Prostate gland (tissue), 2 donors: ENCODE measurements at regions not wholly inside any gene's neighbourhood (a gene's known extent, or its start where the extent isn't known, plus 50 kb on each side); places are given as distances from the start of the nearest gene placed in this dataset.

Source experiments
- CTCF ChIP-seq, 4 experiments: fragments of 200-600 bp in 2 of 4; fragments of 450-650 bp in 2 of 4; sonication (generic) in 2 of 4; IDR thresholded peaks; 1 replicate in 3 of 4; 2 replicates in 1 of 4; pipeline ENCODE4 v1.5.1; 2016 to 2019; ENCODE audit warnings: antibody characterized with exemption in 4 of 4, mild to moderate bottlenecking in 2 of 4, moderate library complexity in 2 of 4
- POLR2AphosphoS5 ChIP-seq: sonication (generic); formaldehyde crosslinking; IDR thresholded peaks from one replicate; pipeline ENCODE4 v1.6.1; 2017; ENCODE audit warnings: antibody characterized with exemption

DNA sequence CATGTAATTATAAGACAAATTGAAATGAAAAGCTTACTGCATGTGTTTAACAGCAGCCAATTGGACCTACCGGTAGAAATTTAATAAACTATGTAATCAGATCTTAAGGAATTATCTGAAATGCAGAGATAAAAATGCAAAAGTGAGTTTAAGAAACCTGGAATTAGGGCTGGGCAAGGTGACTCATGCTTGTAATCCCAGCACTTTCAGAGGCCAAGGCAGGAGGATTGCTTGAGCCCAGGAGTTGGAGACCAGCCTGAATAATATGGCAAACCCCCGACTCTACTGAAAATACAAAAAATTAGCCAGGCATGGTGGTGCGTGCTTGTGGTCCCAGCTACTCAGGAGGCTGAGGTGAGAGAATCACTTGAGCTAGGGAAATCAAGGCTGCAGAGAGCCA, 74.1 kb downstream of the HFE start:
- no peak for TF ChIP-seq CTCF (IDR thresholded peaks at IDR 0.05)
- no peak for TF ChIP-seq POLR2AphosphoS5
